ENCODE measurements at regions not wholly inside any gene's neighbourhood (a gene's known extent, or its start where the extent isn't known, plus 50 kb on each side); places are given as distances from the start of the nearest gene placed in this dataset.

DNA sequence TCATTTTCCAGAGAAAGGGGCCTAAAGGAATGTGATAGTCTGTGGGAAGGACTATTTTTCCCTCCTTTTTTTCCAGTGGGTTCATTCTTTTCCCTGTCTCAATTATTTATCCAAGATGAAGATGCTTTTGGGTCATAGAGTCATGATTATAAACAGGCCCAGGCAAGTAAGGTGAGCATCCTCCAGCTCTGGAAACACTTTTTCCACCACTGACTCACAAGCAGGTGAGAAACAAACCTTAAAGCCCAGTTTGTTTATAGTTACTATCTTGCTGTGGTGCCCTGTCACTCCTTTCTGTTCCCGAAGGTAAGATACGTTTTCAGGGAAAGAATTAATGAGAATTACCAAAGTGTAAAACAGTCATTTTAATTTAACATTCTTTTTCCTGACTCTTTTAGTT, 107.7 kb upstream of the IFNG-AS1 start:
- no peak for TF ChIP-seq REST (IDR thresholded peaks at IDR 0.05; ENCODE audit: insufficient read depth in 1 of 2, low read depth in 2 of 2, low read length in 2 of 2)
- no peak for TF ChIP-seq TAF1 (IDR thresholded peaks at IDR 0.05; ENCODE audit: borderline replicate concordance, insufficient read depth, low read length)
- no peak for TF ChIP-seq POLR2AphosphoS5 (IDR thresholded peaks at IDR 0.05; ENCODE audit: low read depth, low read length)
- no peak for TF ChIP-seq SIN3A (IDR thresholded peaks at IDR 0.05; ENCODE audit: borderline replicate concordance, insufficient read depth, low read length)
